C4-2B (cell line): ENCODE measurements at regions not wholly inside any gene's neighbourhood (a gene's known extent, or its start where the extent isn't known, plus 50 kb on each side); places are given as distances from the start of the nearest gene placed in this dataset.
"Not testable (repeated sequence)": the region's sequence is repeated elsewhere in the genome, so short reads cannot be mapped to it uniquely, and the experiment has no call there.

ENCODE experiments used
- ZFX ChIP-seq: fragments of 450-650 bp; IDR thresholded peaks from 2 replicates; pipeline ENCODE4 v1.6.1; 2017
- TF ChIP-seq, protein P1 (sequence below): fragments of 450-650 bp; conservative IDR thresholded peaks from 2 replicates; pipeline ENCODE4 v1.5.1; 2017; ENCODE audit warnings: mild to moderate bottlenecking

DNA sequence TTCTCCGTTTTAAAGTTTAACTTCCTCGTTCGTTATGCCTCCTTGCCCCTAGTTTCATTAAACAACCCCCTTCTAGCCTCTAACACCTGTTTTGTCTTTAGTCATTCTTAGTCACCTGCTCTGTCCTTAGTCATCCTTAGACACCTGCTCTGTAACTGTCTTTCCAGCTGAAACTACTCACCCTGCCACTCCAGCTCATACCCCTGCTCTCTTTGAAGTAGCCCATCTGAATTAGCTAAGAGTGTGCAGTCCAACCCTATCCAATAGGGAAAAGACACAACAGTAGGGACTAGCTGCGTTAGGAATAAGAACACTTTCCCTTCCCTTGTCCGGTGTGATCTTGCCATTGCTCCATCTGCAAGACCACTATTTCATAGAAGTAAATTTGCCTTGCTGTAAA, 446.5 kb downstream of the CCT8L2 start:
- TF ChIP-seq, protein P1, sequence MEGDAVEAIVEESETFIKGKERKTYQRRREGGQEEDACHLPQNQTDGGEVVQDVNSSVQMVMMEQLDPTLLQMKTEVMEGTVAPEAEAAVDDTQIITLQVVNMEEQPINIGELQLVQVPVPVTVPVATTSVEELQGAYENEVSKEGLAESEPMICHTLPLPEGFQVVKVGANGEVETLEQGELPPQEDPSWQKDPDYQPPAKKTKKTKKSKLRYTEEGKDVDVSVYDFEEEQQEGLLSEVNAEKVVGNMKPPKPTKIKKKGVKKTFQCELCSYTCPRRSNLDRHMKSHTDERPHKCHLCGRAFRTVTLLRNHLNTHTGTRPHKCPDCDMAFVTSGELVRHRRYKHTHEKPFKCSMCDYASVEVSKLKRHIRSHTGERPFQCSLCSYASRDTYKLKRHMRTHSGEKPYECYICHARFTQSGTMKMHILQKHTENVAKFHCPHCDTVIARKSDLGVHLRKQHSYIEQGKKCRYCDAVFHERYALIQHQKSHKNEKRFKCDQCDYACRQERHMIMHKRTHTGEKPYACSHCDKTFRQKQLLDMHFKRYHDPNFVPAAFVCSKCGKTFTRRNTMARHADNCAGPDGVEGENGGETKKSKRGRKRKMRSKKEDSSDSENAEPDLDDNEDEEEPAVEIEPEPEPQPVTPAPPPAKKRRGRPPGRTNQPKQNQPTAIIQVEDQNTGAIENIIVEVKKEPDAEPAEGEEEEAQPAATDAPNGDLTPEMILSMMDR, result not testable (repeated sequence)
- TF ChIP-seq ZFX, result not testable (repeated sequence)
